GM21515 (cell line): ENCODE measurements at regions not wholly inside any gene's neighbourhood (a gene's known extent, or its start where the extent isn't known, plus 50 kb on each side); places are given as distances from the start of the nearest gene placed in this dataset.
"Not testable (repeated sequence)": the region's sequence is repeated elsewhere in the genome, so short reads cannot be mapped to it uniquely, and the experiment has no call there.

Experiments
- ATAC-seq: cut with Tn5 transposase; IDR thresholded peaks from one replicate; pipeline ENCODE4 v1.9.1; 2021; ENCODE audit not compliant: unreplicated experiment

DNA sequence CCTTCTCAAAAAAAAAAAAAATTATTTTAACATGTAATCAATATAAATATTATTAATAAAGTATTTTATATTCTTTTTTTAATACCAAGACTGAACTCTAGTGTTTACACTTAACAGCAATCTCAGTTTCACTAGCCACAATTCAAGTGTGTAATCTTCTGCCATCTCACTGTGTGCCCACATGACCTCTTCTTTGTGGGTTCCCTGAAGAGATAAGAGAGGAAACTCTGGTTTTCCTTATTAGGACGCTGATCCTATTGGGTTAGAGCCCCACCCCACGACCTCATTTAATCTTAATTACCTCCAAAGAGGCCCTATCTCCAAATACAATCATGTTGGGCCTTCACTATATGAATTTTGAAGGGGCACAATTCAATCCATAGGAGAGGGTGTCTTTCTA is 177.6 kb downstream of the STK31 start:
- no peak for ATAC-seq

DNA sequence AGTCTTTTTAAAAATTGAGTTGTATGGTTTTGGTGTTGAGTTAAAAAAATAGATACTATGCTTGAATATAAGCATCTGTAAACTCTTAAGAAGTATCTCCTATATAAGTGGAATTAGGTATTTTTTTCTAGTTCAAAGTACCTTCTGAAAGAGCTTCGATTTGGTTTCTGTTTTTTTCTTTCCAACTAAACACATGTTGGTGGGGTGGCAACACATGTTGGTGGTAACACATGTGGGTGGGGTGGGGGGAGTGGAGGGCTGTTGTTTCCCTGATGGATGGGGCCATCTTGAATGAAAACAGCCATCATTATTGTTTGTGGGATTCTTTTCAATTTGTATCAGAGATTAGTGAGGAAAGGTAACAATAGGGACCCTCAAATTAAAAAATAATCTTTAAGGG is 178.9 kb downstream of the STK31 start:
- ATAC-seq, result no peak

DNA sequence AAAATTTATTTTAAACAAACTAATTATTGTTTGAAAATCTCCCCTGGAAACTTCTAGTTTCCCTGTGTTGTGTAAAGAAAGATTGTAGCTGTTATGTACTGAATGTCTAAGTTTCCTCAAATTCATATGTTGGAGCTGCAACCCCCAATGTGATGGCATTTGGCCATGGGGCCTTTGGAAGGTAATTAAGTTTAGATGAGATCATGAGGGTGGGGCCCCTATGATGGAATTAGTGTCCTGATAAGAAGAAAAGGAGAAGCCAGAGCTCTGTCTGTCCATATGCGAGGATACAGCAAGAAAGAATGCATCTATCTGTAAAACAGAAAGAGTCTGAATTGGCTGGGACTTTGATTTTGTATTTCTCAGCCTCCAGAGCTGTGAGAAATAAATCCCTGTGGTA is 179.5 kb downstream of the STK31 start:
- no peak for ATAC-seq

DNA sequence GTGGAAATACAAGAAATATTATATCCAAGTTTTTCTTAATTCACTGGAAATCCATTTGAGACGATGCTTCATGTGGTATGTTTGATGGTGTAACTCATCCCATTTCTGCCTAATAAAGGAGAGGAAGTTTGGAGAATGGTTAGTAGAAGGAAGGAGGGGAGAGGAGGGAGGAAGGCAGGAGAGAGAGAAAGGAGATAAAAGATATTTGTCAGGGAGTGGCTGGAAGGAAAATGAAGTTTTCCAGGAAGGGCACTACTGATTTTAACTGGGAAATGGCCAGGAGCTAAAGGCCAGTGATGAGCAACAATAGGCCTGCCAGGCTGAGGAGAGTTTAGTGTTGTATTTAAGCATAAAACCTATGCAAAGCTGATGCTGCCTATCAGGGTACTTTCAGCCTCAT is 182.0 kb downstream of the STK31 start:
- no peak for ATAC-seq

DNA sequence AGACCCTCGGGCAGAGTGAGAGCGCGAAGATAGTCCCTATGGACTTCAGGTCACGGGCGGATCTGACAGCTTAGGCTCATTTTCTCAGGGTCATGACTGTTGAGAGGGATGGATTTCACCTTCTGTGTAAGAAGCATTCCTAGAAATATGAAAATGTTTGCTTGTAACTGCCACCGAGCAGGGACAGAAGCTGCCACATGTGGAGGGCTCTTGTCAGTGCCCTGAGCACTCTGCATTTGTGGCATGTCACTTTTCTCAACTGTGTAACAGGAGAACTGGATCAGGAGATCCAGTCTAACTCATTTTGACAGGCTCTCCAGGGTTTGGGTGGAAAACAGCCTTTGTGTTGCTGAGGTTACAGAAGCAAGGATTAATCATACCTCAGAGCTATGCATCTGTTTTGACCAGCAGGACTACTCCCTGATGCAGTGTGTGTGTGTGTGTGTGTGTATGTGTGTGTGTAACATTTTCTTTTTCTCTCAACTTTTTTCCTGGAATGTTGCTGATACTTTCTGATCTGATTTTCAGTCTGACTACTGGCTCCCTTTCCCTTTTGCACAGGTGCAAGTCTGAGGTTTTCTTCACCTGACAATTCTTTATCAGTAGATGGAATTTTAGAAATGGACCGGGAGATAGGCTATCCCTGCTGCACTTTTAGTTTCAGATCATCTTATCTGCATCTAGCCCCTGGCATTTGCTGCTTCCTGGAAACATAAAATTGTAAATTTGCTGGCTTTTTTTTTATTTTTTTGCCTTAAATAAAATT is 183.3 kb downstream of the STK31 start:
- no peak for ATAC-seq

DNA sequence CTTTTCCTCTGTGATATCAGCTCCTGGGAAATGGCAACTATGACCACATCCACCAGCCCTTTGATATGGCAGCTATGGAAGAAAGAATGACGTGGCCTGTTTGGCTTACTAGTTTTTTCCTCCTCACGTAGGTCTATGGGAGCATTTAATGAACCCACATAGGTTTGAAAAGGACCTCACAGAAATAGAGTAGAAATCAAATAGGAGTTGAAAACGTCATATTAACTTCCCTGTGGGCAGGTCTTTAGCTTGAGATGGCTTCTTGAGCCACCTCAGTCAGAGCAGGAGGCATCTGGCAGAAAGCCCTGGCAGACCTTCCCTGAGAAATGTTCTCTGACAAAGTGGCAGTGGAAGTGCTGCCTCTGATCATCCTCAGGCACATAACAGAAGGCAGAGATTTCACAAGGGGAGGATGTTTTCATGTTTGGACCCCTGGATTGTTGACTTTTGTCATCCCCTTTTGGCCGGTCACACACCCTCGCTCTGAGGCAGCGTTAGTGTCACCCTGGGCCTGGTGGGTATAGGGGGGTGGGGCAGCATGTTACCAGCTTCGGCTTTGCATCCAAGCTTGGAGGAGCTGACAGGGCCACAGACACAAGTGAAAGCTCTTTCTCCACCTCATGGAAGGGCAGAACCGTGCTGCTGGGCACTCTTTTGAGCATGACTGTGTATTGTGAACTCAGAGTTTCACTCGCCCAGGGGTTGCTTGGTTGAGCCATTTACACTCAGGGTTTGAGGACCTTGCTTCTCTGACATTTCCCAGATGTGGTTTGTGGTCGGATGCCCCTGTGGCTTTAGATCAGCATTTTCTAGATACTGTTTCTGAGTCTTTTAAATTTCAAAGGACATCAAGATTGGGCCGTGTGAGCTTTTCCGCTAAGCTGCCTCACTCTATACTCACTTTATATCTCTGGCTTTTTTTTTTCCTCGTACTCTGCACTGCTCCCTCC is 184.2 kb downstream of the STK31 start:
- no peak for ATAC-seq

DNA sequence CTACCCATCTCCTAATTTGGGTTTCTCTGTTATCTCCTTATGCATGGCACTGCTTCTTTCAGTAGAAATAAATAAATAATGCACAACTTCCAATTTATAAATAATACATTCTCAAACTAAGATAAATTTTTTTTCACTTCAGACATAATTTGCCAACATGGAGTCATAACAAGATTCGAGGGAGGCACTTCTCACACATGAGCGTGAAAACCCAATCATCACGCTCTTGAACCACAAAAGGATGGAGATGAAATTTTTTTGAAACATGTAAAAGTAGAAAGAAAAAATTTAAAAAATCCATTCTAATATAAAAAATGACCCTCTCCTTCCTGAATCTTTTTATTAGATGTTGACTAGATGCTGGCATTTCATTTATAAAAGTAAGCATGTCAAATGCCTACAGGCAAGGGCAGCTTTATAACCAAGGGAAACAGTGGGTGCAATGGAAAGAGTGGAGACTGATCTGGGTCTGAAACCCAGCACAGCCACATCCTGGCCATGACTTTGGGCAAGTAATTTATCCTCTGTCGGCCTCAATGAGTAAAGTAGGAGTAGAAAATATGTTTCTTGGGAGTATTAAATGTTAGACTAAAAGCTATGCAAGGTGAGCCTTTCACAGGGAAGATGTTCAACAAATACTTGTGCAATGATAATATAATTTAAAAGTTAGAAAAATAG is 185.0 kb downstream of the STK31 start:
- no peak for ATAC-seq

DNA sequence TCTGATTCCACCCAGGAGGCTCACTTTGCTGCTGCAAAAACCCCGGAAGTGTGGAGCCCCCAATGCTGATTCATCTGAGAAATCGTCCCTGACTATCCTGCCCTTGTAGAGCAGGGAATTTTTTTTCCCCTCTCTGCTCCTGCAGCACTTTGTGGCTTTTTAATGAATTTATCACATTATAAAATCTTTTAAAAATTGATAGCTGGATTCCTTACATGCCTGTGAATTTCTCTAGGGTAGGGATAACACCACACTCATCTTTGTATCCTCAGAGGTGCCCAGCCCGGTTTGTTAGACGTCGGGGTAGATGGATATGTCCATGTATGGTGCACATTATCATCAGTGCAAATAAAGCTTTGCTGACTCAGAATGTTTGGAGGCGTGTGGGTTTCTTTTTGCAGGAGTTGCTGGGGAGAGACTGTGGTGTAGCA is 185.7 kb downstream of the STK31 start:
- no peak for ATAC-seq

DNA sequence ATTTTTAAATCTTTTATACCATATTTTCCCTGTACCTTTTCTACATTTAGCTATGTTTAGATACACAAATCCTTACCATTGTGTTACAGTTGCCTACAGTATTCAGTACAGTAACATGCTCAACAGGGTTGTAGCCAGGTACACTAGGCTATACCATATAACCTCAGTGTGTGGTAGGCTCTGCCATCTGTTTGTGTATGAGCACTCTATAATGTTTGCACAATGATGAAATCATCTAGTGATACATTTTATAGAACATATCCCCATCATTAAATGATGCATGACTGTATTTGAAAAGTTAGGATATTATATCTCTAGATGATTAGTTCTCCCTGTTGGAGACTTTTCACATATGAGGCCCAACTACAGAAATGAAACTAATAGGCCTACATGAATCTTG is 188.6 kb downstream of the STK31 start:
- no peak for ATAC-seq

DNA sequence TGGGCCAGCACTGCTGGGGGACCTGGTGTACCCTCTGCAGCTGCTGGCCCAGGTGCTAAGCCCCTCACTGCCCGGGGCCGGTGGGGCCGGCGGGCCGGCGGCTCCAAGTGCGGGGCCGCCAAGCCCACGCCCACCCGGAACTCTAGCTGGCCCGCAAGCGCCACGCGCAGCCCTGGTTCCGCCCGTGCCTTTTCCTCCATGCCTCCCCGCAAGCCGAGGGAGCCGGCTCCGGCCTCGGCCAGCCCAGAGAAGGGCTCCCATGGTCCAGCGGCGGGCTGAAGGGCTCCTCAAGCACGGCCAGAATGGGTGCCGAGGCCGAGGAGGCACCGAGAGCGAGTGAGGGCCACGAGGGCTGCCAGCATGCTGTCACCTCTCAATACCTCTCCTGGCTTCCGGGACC is 194.9 kb downstream of the STK31 start:
- ATAC-seq, result not testable (repeated sequence)

DNA sequence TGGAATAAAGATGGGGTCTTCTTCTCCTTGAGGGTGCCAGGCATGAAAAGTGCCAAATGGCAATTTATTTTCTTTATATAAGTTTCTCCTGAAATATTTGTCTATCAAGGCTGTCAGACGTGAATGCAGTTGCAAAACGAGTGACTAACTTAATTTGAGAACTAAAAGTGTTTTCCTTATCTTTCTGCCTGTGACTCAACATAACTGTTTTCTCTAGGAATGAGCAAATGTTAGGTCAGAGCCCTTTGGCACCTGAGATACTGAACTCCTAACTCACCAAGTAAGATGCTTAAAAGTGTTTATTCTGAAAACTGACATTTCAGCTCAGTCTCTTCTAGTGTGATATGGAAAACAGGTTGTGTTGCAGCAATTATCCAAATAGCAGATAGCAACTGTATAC is 197.0 kb downstream of the STK31 start:
- ATAC-seq, result no peak

DNA sequence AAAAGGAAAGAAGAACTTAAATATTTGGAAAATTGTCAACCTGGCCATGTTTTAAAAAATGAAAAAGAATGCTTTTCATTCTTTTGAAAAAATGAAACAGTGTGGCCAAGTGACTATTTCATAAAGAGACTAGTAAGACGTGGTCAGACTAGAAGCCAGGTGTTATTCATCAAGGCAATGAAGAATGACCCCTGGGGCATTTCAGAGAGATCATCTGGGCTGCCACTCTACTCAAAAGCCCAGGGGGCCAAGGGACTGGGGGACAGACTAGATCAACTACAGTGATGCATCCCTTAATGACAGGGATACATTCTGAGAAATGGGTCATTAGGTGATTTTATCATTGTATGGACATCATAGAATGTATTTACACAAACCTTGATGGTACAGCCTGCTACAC is 199.4 kb downstream of the STK31 start:
- no peak for ATAC-seq

DNA sequence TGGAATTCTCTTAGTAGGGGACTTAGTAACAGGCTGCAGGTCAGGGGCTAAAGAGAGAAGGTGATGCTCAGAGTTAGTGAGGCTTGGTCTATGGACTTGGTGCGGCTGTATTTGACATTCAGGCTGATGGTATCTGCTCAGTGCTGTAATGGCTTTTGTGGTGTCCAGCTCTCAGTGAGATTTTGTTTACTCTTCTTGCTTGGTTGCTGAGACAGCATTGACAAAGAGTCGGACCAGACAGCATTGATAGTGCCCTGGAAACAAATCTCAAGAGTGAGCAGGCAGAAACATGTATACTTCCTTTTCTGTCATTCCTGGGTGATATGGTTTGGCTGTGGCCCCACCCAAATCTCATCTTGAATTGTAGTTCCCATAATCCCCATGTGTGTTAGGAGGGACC is 202.0 kb downstream of the STK31 start:
- no peak for ATAC-seq

DNA sequence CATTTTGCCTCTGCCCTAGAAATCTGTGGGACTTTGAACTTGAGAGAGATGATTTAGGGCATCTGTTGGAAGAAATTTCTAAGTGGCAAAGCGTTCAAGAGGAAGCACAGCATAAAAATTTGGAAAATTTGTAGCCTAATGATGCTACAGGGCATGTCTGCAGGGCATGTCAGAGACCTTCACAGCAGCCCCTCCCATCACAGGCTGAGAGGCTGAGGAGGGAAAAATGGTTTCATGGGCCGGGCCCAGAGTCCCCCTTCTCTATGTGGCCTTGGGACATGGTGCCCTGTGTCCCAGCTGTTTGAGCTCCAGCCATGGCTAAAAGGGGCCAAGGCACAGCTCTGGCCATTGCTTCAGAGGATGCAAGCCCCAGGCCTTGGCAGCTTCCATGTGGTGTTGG is 203.0 kb downstream of the STK31 start:
- ATAC-seq, result no peak

DNA sequence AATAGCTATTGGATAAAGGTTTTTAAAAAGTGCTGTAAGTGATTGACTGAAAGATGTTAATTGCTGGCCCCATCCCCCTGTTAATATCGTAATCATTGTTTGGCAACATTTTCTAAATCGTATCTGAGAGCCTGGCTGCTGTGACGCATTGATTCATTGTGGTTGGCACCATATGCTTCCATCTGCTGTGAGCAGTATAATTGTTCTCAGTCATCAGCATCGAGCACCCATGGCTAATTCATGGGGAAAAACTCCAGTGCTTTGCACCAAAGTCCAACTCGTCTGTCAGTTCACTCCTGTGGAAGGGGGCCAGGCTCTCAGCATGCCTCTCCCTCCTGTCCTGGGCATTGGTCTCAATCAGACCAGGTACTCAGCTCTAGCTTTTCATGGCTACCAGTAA is 205.2 kb downstream of the STK31 start:
- ATAC-seq, result no peak

DNA sequence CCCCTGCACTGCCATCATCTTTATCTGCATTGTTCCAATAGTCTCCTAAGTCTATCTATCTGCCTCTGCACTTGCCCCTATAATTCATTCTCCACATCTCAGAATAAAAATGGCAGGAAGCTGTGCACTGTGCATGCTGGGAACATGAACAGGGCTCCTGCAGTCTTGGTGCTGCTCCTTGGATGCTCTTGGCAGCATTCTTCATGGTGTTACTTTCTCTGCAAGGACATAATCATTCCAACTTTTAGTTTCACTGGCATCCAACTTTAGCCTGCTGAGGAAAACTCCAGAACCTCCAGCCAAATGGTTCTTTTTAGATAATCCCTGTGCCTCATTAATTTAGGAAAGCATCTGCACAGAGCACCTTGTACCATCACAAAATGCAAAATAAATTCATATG is 208.3 kb downstream of the STK31 start:
- ATAC-seq, result no peak

DNA sequence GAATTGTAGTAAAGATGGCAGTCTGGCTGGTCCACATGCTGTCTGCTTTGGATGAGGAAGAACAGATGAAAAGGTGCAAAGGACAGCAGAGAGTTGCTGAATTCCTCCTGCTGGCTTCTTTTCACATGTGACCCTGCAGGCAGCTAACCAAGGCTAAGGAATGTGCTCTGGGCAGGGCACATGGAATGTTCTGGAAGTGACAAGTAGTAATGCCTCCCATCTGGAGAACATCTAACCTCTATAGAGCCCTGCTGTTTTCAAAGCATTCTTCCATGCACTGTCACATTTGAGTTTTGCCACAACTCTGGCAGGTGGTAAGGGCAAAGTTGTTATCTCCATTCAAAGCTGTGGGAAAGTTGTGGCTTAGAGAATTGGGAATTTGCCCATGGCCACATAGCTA is 208.8 kb downstream of the STK31 start:
- no peak for ATAC-seq

DNA sequence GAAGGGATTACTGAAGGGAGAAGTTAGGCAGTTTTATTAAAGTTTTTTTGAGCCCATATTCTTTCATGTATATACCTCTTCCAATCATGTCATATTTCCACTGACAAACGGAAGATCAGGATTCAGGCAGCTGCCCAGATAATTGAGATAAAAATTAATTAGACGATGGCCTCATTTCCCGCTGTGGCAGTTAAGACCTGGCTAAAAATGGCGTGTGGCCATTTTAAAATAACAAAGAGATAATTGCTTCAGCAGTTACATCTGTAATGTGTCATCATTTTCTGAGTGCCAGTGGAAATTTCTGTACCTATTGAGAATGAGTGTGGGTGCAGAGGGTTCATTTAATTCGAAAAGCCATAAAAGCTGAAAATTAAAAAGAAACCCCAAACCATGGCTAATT is 215.1 kb downstream of the STK31 start:
- ATAC-seq, result no peak

DNA sequence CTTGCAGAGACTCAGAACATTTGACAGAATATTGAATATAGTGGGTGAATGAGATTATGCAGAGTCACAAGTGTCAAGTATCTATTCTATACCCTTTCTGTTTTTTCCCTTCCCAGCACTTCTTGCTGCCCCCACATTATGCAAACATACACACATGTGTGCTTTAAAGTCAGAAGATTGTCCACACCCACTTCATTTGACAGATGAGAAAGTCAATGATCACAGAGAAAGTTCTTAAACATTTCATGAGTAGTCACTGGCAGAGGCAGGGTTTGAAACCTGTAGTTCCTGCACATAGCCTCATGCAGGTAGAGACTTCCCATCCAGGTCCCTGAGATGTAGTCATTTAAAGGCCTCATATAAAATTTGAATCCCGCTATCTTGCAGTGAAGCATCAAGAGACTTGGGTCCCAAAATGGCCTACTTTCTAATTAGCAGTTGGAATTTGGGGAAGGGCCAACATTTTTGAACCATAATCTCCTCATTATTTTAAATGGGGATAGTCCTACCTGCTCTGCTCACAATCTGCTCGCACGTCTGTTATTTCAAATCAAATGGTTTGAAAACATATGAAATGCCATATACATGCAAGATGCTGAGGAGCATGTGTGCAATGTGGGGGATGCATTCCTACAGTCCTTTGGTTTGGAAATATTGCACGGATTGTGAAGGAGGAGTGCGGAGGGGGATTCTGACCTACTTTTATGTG is 217.8 kb downstream of the STK31 start:
- ATAC-seq, result no peak

DNA sequence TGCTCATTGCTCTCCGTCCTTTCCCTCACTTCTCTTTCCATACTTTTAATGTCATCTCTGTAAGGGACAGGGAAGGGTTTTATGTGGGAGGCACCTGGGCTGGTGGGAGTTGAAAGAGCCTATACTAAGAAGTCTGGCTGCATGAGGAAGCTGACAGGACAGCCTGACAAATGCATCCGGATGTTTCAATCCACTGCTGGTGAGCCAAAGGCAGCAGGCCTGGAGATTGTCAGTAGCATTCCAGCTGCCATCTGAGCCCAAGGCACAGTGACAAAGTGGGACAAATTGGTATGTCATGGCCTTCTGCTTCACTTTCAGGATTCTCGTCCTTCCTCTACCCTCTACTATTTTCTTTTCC is 218.4 kb downstream of the STK31 start:
- ATAC-seq, result no peak

DNA sequence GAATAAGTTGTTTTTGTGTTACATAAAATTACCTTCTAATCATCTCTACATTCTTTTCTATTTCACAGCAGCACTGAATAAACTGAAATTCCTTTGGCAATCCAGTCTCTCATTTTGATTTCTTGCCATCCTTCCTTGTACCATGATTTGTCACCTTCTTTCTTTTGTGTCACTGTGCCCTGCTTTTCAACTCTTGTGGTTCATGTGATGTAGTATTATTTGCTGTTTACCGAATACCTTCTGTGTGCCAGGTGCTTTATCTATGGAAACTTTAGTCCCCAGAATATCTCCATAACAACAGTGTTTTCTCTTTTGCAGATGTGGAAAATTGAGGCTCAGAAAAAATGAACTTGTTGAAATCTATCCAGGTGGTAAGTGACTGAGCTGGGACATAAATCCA is 220.3 kb downstream of the STK31 start:
- ATAC-seq, result no peak
